HG03457 (cell line): ENCODE measurements at regions not wholly inside any gene's neighbourhood (a gene's known extent, or its start where the extent isn't known, plus 50 kb on each side); places are given as distances from the start of the nearest gene placed in this dataset.
"Not testable (repeated sequence)": the region's sequence is repeated elsewhere in the genome, so short reads cannot be mapped to it uniquely, and the experiment has no call there.

ENCODE experiments used
- ATAC-seq: cut with Tn5 transposase; IDR thresholded peaks from one replicate; pipeline ENCODE4 v1.9.1; 2021; ENCODE audit warnings: moderate number of reproducible peaks; ENCODE audit not compliant: unreplicated experiment

DNA sequence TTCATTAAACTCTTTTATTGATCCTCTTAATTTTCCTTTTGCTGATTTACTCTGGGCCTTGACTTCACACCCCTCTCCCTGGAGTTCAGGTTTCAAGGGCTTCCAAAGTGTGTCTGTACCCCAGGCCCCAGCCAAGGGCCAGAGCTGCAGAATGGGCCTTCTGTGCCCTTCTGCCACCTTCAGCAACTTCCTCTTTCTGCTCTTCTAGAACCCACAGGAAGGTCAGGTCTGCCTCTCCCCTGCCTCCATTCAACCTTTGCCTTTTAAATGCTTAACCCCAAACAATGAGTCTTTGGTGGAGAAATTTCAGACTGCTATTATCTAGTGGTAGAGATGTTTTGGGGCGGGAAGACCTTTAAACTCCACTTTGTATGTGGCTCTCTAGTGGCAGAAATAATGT, 63.1 kb downstream of the TSN start:
- ATAC-seq: no peak

DNA sequence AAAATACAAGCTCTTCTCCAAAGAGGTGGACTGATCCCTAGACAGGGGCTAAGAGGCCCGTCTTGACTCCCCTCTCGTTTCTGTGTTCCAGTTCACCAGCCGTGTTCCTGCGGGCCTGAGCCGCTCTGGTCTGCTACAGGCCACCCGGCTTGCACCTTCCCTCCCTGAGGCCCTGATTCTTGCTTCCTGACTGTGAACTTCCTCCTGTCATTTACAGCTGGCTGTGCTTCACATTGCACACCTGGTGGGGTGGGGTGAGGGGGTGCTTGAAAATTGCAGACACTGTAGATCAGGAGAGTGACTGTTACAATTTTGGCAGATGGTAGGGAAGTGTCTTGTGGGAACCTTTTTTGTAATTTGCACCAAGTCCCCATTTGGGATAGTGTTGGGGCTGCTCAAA, 64.4 kb downstream of the TSN start:
- ATAC-seq: no peak

DNA sequence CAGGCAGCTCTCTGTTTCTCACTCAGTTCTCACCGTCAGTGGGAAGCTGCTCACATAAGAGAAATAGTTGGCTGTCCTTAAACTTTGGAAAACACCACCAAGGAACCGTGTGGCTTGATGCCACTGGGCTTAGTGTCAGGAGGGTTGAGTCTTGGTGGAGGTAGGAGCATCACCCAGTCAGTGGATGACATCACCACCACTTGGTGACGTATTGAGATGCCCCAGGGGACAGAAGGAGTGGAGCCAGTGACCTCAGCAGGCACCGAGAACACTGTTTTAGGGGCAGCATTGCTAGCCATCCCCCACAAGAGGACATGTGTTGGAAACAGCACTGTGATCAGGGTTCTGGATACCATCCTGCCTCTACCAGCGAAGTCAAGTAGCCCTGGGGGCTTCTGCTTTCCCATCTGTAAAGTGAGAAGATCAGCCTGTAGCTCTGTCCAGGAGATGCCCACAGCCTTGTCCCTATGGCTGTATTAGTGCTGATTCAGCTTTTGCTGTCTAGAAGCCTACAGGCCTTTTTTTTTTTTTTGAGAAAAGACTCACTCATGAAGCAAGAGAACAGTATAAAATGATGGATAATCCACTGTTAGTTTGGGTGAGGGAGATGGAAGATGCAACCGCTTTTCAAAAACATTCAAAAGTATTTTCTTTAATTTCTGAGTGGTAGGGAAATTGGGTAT, 66.2 kb downstream of the TSN start:
- ATAC-seq: no peak

DNA sequence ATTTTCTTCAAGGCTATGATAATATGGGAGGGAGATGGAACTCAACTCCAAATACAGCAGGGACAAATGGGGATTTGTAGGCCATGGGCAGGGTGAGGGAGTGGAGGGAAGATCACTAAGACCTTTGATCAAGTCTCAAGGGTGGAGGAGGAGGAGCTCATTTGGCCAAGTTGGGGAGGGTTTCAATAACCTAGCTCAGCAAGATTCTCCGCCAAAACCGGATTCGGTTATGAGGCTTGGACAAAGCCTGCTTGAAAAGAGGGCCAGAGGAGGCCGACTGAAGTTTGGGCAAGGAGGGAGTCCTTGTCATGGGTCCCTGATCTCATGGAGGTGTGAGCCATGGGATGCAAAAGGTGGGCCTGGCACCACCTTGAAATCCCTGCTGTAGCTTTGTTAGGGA, 68.8 kb downstream of the TSN start:
- ATAC-seq: no peak

DNA sequence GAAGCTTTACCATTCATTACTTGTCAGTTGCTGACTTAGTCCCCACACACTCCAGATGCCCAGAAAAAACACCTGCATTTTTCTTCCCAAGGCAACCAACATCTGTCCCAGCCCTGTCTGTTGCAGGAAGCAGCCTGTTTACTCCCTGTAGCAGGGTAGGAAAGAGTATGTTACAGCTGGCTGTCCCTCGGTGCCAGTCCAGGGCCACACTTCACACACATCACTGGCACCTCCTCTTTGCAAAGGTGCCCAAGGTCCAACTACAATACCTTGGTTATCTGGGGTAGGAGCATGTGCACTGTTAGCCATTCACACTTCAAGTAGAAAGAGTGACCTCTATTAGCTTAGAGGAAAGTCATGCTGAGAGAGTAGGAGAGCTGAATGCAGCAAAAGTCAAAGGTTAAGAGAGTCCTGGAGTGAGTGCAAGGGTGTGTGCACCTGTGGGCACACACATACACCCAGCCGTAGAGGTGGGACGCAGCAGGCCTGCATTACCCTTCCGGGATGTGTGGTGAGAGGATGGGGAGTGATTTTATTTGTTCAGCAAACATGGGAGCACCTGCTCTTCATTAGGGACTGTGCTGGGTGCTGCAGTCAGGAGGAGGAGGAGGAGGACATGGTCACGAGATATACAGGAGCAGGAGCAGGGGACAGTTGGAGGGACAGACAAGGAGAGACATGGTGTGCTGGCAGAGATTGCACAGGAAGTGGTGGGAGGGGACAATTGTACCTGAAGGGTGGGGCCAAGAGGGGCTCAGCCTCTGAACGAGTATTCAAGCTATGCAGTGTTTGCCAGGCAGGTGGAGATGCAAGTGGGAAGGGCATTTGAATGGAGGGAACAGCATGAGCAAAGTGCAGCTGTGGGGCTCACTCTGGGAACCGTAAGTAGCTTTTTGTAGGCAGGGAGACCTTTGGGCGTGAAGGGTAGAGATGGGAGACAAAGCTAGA, 69.8 kb downstream of the TSN start:
- no peak for ATAC-seq

DNA sequence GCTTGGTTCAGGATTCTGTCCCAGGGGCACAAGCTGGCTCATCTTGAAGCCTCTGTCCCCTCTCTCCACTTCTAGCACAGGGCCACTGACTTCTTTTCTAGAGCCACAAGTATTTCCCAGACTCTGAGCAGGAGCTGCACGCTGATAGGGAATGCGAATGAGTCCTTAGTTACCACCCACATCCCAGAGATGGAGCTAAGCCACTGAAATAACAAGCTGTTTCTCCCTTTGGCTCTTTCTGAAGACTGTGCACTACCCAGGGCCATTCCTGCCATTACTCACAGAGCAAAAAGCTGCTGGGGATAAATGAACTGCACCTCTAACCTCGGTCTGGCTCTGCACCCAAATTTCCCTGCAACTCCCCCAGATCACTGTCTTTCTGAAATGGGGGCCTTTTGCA, 70.6 kb downstream of the TSN start:
- no peak for ATAC-seq

DNA sequence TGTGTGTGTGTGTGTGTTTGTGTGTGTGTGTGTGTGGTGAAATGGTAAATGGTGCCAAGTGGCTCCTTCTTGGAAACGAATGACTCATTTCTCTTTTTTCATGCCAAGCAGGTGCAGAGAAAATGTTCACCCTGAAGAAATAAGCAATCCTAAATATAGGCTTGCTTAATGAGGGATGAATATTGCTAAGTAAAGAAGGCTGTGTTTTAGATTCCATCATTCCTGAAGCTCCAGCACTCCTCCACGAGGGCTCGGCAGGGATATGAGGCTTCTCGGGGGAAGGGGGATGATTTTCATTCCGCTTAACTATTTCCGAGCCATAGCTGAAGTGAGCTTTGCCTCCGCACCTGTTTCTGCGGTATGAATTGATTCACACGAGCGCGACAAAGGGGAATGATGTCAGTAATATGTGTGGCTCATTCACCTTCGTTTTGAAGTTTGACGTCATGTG, 72.9 kb downstream of the TSN start:
- no peak for ATAC-seq

DNA sequence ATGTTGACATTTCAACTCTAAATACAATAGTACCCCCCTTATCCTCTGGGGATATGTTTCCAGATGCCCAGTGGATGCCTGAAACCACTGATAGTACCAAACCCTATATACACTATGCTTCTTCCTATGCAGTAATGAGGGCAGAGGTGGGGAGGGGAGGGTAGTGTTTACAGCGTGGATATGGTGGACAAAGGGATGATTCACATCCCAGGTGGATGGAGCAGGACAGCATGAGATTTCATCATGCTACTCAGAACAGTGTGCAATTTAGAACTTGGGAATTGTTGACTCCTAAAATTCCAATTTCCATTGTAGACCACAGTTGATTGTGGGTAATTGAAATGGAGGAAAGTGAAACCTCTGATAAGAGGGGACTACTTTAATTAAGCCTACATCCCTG, 75.4 kb downstream of the TSN start:
- ATAC-seq: no peak

DNA sequence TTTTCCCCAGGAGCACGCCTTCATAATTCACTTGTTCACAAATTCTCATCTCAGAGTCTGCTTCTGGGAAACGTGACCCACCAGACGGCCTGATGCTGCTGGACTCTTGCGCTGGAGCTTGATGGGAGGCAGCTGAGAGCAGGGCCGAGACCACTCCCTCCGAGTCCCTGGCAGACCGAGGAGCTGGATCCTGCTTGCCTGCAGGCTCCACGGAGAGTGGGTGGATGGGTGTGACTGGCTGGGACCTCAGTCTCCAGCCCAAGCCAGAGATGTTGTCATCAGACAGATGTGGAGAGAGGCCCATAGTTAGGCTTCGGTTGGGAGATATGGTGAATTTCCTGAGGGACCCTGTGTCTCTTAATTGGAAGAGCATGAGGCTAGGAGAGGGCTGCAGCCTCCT, 76.4 kb downstream of the TSN start:
- no peak for ATAC-seq

DNA sequence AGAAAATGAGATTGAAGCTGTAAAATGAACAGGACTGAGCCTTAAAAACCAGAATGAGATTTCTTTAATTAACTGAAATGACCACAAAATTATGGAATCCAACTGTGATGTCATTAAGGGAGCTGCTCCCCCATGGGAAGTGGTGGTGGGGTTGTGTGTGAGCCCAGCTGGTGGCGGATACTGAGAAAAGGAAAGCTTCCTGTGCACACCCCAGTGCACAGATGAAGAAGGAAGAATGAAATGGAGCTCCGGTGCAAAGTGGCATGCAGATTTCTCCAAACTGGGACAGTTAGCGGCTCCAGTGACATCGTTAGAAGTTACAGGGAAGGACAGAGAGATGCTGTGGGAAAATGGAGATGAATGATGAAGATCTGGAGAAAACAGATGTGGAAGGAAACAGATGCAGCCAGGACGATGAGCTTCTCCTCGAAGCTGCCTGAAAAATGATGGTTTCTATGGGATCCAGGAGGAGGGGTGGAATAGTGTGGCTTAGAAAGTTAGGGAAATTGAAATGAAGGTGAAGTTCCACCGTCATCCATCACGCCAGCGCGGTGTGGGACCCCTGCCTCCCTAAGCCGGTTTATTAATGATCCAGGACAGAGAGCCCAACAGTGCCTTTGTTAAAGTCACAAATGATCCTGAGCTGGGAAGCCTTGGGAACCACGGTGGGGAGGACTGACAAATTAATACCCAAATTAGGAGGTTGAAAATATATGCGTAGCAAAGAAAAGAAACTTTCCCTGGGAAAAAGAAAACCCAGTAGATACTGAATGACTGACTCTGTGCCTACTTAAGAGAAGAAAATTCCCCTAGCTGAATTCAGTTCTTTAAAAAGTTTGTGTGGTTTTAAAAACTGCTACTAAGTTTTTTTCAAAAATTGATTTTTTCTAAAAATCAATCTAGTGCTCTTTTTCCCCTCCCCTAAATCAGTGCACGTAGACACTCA, 77.2 kb downstream of the TSN start:
- no peak for ATAC-seq

DNA sequence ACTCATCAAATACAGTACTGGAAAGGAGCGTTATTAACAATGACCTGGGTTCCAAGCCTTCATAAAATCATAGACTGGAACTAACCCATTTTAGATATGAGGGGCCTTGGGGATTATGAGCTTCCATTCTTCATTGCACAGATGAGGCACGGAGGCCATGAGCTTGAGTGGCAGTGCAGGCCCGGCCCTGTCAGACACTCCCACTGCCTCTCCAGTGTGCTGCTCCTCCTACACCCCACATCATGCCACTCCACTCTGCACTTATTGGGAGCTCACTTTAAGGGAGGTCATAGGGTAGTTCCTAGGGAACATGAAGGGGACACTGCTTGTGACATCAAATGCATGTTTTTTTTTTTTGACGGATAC, 77.9 kb downstream of the TSN start:
- no peak for ATAC-seq

DNA sequence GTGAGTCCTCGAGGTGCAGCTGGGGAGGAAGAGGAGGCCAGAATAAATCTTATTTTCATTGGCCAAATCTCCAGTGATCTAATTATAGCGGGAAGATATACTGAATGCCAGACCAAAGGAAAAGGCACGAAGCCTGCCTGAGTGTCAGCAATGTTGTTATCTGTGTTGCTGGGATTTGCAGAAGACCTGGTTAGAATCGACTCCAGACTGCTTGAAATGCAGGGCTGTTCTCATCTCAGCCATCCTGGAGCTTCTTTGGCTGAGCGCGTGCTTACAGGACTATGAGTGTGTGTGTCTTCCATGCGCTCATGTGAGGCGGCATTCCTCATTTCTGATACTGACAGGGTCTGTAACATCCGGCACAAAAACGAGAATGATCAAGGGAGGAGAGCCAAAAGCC, 81.2 kb downstream of the TSN start:
- ATAC-seq: no peak

DNA sequence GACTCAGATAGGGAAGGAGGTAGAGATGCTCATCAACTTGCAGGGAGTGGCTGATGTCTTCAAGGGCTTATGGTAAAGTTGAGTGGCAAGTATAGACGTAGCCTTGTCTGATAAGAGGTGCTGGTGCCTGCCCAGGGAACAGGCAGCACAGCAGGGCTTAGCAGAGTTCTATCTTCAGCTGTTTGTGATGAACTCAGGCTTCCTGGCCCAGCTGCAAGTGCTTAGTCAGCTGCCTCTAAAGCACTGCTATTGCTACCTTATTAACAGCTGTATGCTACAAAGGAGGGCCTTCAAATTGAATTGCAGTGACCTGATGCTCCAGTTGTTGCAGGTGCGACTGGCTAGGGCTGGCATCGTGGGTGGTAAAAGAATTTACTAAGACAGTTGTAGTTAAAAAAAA, 82.1 kb downstream of the TSN start:
- no peak for ATAC-seq

DNA sequence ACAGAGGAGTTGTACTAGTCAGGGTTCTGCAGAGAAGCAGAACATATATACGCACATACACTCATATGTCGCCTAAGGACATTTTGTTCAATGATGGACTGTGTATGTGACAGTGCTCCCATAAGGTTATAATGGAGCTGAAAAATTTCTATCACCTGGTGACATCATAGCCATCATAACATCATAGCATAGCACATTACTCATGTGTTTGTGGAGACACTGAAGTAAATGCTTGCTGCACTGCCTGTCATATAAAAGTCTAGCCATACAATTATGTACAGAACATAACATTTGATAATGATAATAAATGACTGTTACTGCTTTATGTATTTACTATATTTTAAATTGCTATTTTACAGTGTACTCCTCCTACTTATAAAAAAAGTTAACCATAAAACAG, 83.1 kb downstream of the TSN start:
- ATAC-seq: no peak

DNA sequence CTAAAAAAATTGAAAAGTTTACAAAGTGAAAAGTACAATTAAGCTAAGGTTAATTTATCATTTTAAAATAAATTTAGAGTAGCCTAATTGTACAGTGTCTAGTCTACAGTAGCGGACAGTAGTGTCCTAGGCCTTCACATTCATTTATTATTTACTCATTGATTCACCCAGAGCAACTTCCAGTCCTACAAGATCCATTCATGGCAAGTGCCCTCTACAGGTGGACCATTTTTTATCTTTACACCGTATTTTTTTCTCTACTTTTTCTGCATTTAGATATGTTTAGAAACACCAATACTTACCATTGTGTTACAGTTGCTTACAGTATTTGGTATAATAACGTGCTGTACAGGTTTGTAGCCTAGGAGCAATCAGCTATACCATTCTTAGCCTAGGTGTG, 84.1 kb downstream of the TSN start:
- no peak for ATAC-seq

DNA sequence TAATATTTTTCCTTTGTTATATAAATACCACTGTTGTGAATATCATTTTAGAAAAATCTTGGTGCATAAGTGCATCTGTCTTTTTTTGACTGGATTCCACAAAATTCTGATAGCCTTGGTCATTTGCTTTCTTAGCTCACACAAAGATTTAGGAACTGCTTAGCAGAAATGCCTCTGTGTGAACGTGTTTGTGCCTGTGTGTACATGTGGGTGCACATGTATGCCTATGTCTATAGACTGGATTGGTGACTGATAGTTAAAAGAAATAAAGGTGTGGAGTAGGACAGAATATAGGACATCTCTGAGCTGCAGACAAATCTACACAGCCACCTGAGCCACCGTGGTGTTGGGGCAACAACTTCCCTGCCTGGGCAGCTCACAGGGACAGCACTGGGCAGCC, 93.8 kb downstream of the TSN start:
- no peak for ATAC-seq

DNA sequence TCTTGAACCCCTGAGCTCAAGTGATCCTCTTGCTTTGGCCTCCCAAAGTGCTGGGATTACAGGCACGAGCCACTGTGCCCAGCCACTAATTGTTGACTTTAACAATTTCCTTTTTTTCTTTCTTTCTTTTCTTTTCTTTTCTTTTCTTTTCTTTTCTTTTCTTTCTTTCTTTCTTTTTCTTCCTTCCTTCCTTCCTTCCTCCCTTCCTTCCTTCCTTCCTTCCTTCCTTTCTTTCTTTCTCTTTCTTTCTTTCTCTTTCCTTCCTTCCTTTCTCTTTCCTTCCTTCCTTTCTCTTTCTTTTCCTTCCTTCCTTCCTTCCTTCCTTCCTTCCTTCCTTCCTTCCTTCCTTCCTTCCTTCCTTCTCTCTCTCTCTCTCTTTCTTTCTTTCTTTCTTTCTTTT, 97.7 kb downstream of the TSN start:
- ATAC-seq: not testable (repeated sequence)

DNA sequence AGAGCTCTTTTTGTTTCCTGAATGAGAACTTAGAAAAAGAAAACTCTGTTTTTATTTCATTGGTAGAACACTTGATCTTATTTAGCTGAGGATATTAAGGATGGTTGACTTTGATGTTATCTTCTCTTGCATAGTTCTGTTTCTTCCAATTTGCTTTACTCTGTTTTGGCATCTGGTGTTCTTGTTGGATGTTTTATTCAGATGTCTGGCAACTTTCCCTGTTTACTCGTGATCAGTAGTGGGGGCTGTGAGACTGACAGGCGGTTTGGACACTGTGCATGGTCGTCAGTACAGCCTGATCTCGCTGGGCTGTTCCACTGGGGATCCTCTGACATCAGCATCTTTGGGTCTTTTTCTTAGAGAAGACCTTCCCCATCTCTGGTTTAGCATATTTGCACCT, 100.1 kb downstream of the TSN start:
- no peak for ATAC-seq

DNA sequence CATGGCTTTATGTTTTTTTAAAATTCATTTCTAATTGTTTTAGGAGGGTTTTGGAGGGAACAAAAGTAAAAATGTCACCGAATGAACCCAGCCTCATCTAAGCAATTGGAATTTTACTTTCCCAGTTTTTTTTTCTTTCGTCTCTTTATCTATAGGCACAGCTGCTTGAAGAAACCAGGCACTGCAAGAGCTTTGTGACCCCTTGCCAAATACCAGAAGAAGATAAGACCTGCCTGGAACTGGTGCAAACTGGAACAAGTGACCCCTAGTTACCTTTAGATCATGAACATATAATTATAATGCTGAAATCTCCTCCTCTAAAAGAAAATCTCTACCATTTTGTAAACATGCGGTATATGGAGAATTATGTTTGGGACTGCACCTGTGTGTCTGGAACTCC, 100.9 kb downstream of the TSN start:
- ATAC-seq: no peak

DNA sequence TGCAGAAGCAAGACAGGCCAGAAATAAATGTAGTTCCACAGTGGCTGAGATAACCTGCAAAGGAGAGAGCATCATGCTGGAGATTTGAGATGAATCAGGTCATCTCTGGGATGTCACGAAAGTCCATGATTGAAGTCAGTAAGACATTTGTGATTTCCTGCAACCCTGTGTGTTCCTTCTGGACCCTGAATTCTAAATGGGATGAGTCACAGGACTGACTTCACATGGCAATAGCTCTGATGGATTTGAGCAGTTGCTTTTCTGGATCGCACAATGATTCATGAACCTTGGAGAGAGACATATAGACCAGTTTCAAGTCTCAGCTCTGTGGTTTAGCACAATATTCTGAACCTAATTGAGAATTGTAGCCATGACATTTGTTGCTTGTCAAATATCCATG, 102.9 kb downstream of the TSN start:
- no peak for ATAC-seq

DNA sequence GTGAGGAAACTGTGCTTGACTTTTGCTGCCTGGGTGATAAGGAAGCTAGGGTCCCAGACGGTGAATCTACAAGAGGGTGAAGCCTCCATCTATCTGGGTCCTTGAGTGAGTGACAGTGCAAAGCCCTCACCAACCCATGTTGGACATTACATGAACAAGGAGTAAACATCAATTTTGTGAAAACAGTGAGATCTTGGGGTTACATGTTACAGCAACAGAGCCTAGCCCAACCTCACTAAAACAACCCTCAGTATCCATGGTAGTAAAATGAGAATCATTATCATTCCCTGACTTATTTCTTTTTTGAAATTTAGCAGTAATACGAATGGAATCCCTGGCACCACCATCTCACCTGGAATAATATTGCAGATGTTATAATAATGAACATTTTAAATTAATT, 103.4 kb downstream of the TSN start:
- ATAC-seq: no peak
